WERI-Rb-1 (cell line): ENCODE measurements at regions not wholly inside any gene's neighbourhood (a gene's known extent, or its start where the extent isn't known, plus 50 kb on each side); places are given as distances from the start of the nearest gene placed in this dataset.

ENCODE experiments used
- DNase-seq: peaks from one replicate; pipeline ENCODE4 v3.0.0-alpha.2; 2020
- H3K27ac ChIP-seq: fragments of 250-450 bp; sonication (Bioruptor Pico); 2 replicates; pipeline ENCODE4 v1.5.1; 2020; ENCODE audit warnings: mild to moderate bottlenecking, moderate library complexity
- H3K27me3 ChIP-seq: fragments of 250-450 bp; sonication (Bioruptor Pico); 2 replicates; pipeline ENCODE4 v1.5.1; 2021; ENCODE audit warnings: mild to moderate bottlenecking, low read depth, moderate library complexity; ENCODE audit not compliant: insufficient read depth, severe bottlenecking
- H3K36me3 ChIP-seq: fragments of 250-450 bp; sonication (Bioruptor Pico); 2 replicates; pipeline ENCODE4 v1.5.1; 2020; ENCODE audit warnings: mild to moderate bottlenecking, moderate library complexity
- H3K4me3 ChIP-seq: 2 replicates; pipeline ENCODE4 v1.5.1; 2011; ENCODE audit warnings: low read depth, mild to moderate bottlenecking, control low read depth, low read length
- H3K9me3 ChIP-seq: fragments of 250-450 bp; sonication (Bioruptor Pico); 2 replicates; pipeline ENCODE4 v1.5.1; 2021; ENCODE audit warnings: mild to moderate bottlenecking, moderate library complexity; ENCODE audit not compliant: severe bottlenecking
- TF ChIP-seq, protein P1 (sequence below): IDR thresholded peaks from 2 replicates; pipeline ENCODE4 v1.5.1; 2011; ENCODE audit warnings: low read depth, mild to moderate bottlenecking, control low read depth, inconsistent platforms, low read length

GRCh38 chr19:28400953-28401671 lies 811.8 kb downstream of the UQCRFS1 start:
- Histone ChIP-seq H3K36me3 (no peaks in the 10 kb centered on the region), H3K9me3 (no peaks in the 10 kb centered on the region), H3K27ac (no peak overlapping the region), H3K4me3 (no peak overlapping the region), H3K27me3 (no peaks in the 10 kb centered on the region)
- TF ChIP-seq, protein P1, sequence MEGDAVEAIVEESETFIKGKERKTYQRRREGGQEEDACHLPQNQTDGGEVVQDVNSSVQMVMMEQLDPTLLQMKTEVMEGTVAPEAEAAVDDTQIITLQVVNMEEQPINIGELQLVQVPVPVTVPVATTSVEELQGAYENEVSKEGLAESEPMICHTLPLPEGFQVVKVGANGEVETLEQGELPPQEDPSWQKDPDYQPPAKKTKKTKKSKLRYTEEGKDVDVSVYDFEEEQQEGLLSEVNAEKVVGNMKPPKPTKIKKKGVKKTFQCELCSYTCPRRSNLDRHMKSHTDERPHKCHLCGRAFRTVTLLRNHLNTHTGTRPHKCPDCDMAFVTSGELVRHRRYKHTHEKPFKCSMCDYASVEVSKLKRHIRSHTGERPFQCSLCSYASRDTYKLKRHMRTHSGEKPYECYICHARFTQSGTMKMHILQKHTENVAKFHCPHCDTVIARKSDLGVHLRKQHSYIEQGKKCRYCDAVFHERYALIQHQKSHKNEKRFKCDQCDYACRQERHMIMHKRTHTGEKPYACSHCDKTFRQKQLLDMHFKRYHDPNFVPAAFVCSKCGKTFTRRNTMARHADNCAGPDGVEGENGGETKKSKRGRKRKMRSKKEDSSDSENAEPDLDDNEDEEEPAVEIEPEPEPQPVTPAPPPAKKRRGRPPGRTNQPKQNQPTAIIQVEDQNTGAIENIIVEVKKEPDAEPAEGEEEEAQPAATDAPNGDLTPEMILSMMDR: no peak
- no peak for DNase-seq

DNA sequence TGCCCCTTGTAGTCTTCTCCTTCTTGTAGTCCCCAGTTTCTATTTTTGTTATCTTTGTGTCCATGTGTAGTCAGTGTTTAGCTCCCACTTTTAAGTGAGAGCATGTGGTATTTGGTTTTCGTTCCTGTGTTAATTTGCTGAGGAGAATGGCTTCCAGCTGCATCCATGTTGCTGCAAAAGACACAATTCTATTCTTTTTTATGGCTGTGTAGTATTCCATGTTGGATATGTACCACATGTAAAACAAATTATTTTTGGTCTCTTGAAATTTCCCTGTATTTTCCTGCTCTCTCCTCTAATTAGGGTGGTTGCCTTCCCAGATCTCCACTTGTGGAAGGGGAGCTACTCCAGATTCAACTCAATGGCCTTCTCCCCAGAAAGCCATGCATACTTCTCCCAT lies 813.8 kb downstream of the UQCRFS1 start:
- TF ChIP-seq, protein P1: no peak
- Histone ChIP-seq H3K36me3 (no peaks in the 10 kb centered on the region), H3K4me3 (no peak overlapping the region), H3K27ac (no peak overlapping the region), H3K27me3 (no peaks in the 10 kb centered on the region), H3K9me3 (no peaks in the 10 kb centered on the region)
- no peak for DNase-seq

- Histone ChIP-seq H3K9me3 (no peaks in the 10 kb centered on the region), H3K36me3 (no peaks in the 10 kb centered on the region), H3K27me3 (no peaks in the 10 kb centered on the region), H3K4me3 (no peak overlapping the region), H3K27ac (peak overlapping the region; percentile 72)
- no peak for DNase-seq
- TF ChIP-seq, protein P1: no peak
These were observed 815.2 kb downstream of the UQCRFS1 start for GRCh38 chr19:28397800-28398199.

DNA sequence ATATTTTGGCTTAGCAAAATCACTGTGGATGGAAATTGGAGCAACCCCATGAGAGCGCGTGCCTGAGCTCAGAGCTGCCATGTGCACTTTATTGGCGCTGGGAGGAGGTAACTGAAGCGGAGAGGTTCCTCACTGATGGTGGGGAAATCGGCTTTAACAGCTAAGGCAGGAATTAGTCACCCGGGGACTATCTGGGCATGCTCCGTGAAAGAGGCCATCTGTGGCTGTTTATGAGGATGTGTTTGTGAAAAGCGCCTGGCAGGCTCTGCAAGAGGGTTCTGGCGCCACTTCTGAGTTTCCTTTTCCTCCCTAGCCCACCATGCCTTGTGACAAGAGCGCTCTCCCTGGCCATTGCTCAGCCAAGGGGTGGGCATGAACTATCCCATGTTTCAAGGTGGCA lies 815.6 kb downstream of the UQCRFS1 start:
- Histone ChIP-seq H3K27ac (peak overlapping the region; percentile 72), H3K4me3 (no peak overlapping the region), H3K27me3 (no peaks in the 10 kb centered on the region), H3K9me3 (no peaks in the 10 kb centered on the region), H3K36me3 (no peaks in the 10 kb centered on the region)
- TF ChIP-seq, protein P1: no peak
- peak; percentile 61 for DNase-seq

- Histone ChIP-seq H3K9me3 (no peaks in the 10 kb centered on the region), H3K27me3 (no peaks in the 10 kb centered on the region), H3K36me3 (no peaks in the 10 kb centered on the region), H3K4me3 (no peak overlapping the region), H3K27ac (peak overlapping the region; percentile 83)
- peak; percentile 71 for DNase-seq
- TF ChIP-seq, protein P1: no peak
These were observed 816.6 kb downstream of the UQCRFS1 start for GRCh38 chr19:28396287-28396831.

DNA sequence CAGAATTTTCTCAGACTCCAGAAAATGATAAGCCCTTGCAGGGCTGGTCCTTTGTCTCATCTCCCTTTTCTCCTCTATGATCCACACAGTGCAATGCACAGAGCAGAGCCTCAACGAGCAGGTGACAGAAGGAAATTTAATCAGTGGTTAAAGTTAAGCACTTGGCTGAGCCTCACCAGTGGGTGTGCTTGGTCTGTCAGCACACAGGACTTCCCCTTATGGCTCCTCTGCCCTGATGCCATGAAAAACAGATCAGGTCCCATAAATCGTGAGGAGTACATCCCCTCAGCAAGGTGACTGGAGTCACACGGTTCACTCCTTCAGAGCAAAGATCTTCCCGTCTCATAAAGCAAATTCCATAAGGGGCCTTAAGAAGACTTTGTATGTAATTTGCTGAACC lies 818.2 kb downstream of the UQCRFS1 start:
- TF ChIP-seq, protein P1: no peak
- H3K9me3 ChIP-seq: no peaks in the 10 kb centered on the region
- H3K36me3 ChIP-seq: no peaks in the 10 kb centered on the region
- no peaks in the 10 kb centered on the region for H3K27me3 ChIP-seq
- peak overlapping the region; percentile 83 for H3K27ac ChIP-seq
- DNase-seq: peak; percentile 80
- H3K4me3 ChIP-seq: peak overlapping the region; percentile 18; the same call in 1 of the 2 replicates
